ENCODE measurements at regions not wholly inside any gene's neighbourhood (a gene's known extent, or its start where the extent isn't known, plus 50 kb on each side); places are given as distances from the start of the nearest gene placed in this dataset.

GRCh38 chr5:61280205-61280604 is 51.9 kb upstream of the ZSWIM6 start:
- H3K4me3 ChIP-seq (ENCODE audit: low read depth, low read length) = no peak overlapping the region
- no peak for TF ChIP-seq POLR2A (IDR thresholded peaks at IDR 0.05; ENCODE audit: extremely low read depth, insufficient read length)
- no peak for TF ChIP-seq MYC (IDR thresholded peaks at IDR 0.05; ENCODE audit: low read depth, low read length)
- TF ChIP-seq MAX (IDR thresholded peaks at IDR 0.05; ENCODE audit: low read depth, low read length) = no peak
- TF ChIP-seq CTCF (IDR thresholded peaks at IDR 0.05; ENCODE audit: low read depth, low read length) = no peak
- no peak for DNase-seq (ENCODE audit: low read depth)

- no peak overlapping the region for H3K4me3 ChIP-seq (ENCODE audit: low read depth, low read length)
- TF ChIP-seq POLR2A (IDR thresholded peaks at IDR 0.05; ENCODE audit: extremely low read depth, insufficient read length) = no peak
- no peak for TF ChIP-seq MYC (IDR thresholded peaks at IDR 0.05; ENCODE audit: low read depth, low read length)
- TF ChIP-seq MAX (IDR thresholded peaks at IDR 0.05; ENCODE audit: low read depth, low read length) = no peak
- TF ChIP-seq CTCF (IDR thresholded peaks at IDR 0.05; ENCODE audit: low read depth, low read length) = no peak
- no peak for DNase-seq (ENCODE audit: low read depth)
These were observed 51.2 kb upstream of the ZSWIM6 start for GRCh38 chr5:61280761-61281427.

GRCh38 chr5:61281686-61282085 is 50.4 kb upstream of the ZSWIM6 start:
- TF ChIP-seq MAX (IDR thresholded peaks at IDR 0.05; ENCODE audit: low read depth, low read length) (no peak), CTCF (IDR thresholded peaks at IDR 0.05; ENCODE audit: low read depth, low read length) (no peak), POLR2A (IDR thresholded peaks at IDR 0.05; ENCODE audit: extremely low read depth, insufficient read length) (no peak), MYC (IDR thresholded peaks at IDR 0.05; ENCODE audit: low read depth, low read length) (no peak)
- no peak overlapping the region for H3K4me3 ChIP-seq (ENCODE audit: low read depth, low read length)
- no peak for DNase-seq (ENCODE audit: low read depth)
